HG03571 (cell line): ENCODE measurements at regions not wholly inside any gene's neighbourhood (a gene's known extent, or its start where the extent isn't known, plus 50 kb on each side); places are given as distances from the start of the nearest gene placed in this dataset.

ENCODE experiments used
- ATAC-seq: cut with Tn5 transposase; IDR thresholded peaks from one replicate; pipeline ENCODE4 v1.9.1; 2021; ENCODE audit not compliant: unreplicated experiment

- no peak for ATAC-seq
These were observed 56.9 kb upstream of the SOX9 start for GRCh38 chr17:72063756-72064450.

- ATAC-seq, result no peak
These were observed 56.1 kb upstream of the SOX9 start for GRCh38 chr17:72064606-72065193.

- no peak for ATAC-seq
These were observed 55.3 kb upstream of the SOX9 start for GRCh38 chr17:72065556-72065955.

- ATAC-seq, result no peak
These were observed 52.2 kb upstream of the SOX9 start for GRCh38 chr17:72068643-72069042.

- ATAC-seq, result no peak
These were observed 51.1 kb upstream of the SOX9 start for GRCh38 chr17:72069586-72070202.
